ENCODE measurements at regions not wholly inside any gene's neighbourhood (a gene's known extent, or its start where the extent isn't known, plus 50 kb on each side); places are given as distances from the start of the nearest gene placed in this dataset.

DNA sequence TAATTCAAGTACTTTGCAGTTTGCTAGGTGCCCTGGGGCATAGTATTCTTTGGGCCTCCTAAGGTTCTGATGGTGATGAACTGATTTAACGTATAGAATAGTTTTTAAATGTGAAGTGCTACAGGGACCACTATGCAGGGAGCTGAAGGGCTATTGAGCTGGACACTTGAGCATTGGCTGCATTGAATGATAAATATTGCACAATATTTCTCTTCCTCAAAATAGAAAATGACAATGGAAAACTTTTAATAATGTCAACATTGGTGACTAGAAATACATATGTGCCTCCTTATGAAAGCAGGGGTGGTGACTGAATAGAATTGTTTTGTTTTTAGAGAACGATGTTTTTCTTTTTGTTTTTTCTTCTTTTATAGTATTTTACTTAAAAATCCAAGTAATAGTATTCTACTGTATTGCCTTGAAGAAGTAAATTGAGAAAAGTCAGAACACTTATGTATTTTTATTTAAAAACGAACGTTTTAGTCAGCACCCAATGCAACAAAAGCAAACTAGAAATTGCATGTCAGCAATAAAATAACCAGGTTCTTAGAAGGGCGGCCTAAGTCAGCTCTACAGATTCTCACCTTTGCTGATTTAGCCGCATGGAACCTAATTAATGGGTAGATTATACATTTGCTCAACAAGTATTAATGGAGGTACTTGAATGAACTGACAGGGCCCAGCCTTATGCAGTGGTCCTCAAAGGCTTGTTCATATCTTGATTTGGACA lies 244.0 kb upstream of the KLF6 start:
- TF ChIP-seq, protein P1, sequence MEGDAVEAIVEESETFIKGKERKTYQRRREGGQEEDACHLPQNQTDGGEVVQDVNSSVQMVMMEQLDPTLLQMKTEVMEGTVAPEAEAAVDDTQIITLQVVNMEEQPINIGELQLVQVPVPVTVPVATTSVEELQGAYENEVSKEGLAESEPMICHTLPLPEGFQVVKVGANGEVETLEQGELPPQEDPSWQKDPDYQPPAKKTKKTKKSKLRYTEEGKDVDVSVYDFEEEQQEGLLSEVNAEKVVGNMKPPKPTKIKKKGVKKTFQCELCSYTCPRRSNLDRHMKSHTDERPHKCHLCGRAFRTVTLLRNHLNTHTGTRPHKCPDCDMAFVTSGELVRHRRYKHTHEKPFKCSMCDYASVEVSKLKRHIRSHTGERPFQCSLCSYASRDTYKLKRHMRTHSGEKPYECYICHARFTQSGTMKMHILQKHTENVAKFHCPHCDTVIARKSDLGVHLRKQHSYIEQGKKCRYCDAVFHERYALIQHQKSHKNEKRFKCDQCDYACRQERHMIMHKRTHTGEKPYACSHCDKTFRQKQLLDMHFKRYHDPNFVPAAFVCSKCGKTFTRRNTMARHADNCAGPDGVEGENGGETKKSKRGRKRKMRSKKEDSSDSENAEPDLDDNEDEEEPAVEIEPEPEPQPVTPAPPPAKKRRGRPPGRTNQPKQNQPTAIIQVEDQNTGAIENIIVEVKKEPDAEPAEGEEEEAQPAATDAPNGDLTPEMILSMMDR (IDR thresholded peaks at IDR 0.05; ENCODE audit: insufficient read depth, low read length, poor library complexity, severe bottlenecking) = no peak
- TF ChIP-seq EZH2phosphoT487 (conservative IDR thresholded peaks at IDR 0.05; ENCODE audit: low read length) = no peak
